MV-4-11 (cell line): ENCODE measurements at regions not wholly inside any gene's neighbourhood (a gene's known extent, or its start where the extent isn't known, plus 50 kb on each side); places are given as distances from the start of the nearest gene placed in this dataset.
"Not testable (repeated sequence)": the region's sequence is repeated elsewhere in the genome, so short reads cannot be mapped to it uniquely, and the experiment has no call there.

ENCODE experiments used
- DNase-seq: peaks from one replicate; lab custom pipeline; 2025; lab: John Stamatoyannopoulos, UW

- no peak for DNase-seq
Measured at GRCh38 chr12:42728287-42728686, 138.7 kb upstream of the PRICKLE1 start.

- DNase-seq: no peak
Measured at GRCh38 chr12:42725809-42726208, 136.3 kb upstream of the PRICKLE1 start.

- DNase-seq: peak; percentile 69
Measured at GRCh38 chr12:42716491-42716891, 126.9 kb upstream of the PRICKLE1 start.

DNA sequence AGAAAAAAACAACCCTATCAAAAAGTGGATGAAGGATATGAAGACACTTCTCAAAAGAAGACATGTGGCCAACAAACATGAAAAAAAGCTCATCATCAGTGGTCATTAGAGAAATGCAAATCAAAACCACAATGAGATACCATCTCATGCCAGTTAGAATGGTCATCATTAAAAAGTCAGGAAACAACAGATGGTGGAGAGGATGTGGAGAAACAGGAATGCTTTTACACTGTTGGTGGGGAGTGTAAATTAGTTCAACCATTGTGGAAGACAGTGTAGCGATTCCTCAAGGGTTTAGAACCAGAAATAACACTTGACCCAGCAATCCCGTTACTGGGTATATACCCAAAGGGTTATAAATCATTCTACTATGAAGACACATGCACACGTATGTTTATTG is 124.0 kb upstream of the PRICKLE1 start:
- DNase-seq: not testable (repeated sequence)

- DNase-seq: not testable (repeated sequence)
Measured at GRCh38 chr12:42708374-42708773, 118.8 kb upstream of the PRICKLE1 start.

- DNase-seq: no peak
Measured at GRCh38 chr12:42707312-42708226, 118.0 kb upstream of the PRICKLE1 start.

GRCh38 chr12:42706321-42706720 is 116.8 kb upstream of the PRICKLE1 start:
- DNase-seq: no peak

- no peak for DNase-seq
Measured at GRCh38 chr12:42705863-42706262, 116.3 kb upstream of the PRICKLE1 start.

- peak; percentile 58 for DNase-seq
Measured at GRCh38 chr12:42704810-42705401, 115.4 kb upstream of the PRICKLE1 start.

GRCh38 chr12:42704340-42704739 is 114.8 kb upstream of the PRICKLE1 start:
- no peak for DNase-seq

DNA sequence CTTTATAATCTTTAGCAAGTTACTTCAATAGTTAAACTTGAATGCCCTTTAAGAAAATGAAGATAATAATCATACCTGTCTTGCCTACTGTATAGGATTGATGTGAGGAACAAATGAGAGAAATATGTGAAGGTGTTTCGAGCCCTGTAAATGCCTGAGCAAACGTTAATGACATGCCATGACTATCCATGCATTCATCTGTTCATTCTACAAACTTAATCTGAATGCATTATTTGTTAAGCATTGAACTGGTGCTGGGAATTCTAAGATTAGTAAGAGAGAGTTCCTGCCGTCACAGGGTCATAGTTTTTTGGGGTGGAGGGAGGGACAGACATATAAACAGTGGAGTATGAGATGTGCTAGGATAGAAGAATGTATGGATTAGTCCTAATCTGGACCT is 111.5 kb upstream of the PRICKLE1 start:
- no peak for DNase-seq

DNA sequence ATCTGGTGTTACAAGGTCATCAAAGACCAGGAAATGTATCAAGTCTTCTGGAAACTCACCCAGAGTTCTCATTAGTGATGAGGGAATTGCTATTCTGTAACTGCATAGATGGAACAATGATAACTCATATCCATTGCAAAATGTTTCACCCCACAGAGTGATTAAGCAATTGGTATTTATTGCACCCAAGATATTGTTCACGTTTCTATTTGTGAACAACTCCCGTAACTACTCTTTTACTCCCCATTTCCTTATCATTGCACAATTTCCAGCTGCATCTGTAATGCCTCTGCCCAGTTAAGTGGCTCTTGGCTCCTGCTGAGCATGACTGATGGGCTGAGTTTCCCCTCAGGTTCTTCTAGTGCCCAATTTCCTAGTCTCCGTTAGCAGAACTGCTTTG is 108.7 kb upstream of the PRICKLE1 start:
- peak; percentile 99 for DNase-seq

DNA sequence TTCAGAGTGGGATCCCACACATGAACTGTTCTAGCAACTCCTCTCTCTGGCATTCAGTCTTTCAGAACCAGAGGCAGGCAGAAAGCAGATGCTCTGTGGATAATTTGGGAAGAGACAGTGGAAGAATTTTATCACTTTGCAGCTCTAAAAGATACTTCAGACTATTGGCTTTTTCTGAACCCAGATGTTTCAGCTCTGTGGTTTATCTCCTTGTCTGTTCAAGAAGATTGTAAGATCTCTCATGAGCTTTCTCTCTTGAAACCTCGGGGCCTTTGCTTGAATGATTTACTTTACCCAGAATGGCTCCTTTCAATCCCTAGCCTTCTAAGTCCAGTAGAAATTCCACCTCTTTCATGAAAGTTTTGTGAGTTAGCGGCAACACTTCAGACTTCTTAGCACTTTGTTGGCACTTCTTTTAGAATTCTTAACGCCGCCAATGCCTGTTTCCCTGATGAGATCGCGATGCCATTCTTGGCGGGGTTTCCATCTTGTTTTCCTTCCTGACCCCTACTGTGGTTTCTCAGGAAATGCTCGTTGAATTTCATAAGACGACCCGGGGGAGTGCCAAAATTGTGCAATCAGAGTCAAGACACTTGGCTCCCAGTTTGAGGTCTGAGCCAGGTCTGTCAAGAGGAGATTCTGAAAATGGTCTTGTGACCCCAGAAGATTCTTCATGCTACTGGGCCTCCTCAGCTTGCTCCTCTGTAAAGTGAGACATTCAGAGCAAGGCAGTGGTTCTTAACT is 107.0 kb upstream of the PRICKLE1 start:
- DNase-seq: peak; percentile 96

DNA sequence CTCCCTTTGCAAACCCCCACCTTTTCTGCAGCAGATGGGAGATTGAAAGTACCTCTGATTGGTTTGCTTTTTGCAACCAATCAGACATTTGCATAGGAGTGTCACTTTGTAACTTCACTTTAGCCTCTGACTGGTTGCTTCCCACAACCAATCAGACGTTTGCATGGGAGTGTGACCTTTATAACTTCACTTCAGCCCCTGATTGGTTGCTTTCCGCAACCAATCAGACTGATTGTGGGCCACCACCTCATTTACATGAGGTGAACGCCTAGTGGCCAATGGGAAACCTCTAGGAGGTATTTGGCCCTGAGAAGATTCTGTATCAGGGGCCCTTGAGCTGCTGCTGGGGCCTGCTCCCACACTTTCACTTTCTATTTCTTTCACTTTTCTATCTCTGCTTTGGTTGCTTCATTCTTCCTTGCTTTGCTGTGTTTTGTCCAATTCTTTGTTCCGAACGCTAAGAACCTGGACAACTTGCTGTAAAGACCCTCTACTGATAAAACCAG is 106.0 kb upstream of the PRICKLE1 start:
- peak; percentile 77 for DNase-seq

DNA sequence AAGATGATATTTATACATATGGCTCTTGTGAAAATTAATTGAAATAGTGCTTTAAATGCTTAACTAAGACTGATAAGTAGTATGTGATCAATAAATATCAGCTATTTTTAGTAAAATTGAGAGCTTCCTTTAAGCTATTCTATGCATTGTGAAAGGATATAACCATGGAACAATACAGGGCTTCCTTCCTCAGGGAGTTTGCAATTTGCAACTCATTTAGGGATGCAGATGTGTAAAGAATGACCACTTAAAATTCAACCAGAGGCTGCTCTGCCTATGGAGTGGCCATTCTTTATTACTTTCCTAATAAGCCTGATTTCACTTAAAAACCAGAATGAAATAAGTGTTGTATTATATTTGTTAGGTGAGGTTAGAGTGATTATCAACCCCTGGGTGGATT is 103.2 kb upstream of the PRICKLE1 start:
- DNase-seq: no peak

- no peak for DNase-seq
Measured at GRCh38 chr12:42691991-42692557, 102.5 kb upstream of the PRICKLE1 start.

DNA sequence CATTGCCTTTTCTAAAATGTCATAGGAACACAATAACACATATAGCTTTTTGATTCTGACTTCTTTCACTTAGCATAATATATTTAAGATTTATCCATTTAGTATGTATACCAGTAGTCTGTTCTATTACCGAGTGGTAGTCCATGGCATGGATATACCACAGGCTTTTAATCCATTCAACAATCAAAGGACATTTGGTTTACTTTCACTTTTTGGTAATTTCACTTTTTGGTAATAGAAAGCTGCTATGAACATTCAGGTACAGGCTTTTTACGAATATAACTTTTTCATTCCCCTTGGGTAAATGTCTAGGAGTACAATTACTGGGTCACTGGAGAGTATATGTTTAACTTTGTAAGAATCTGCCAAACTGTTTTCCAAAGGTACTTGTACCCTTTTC is 100.7 kb upstream of the PRICKLE1 start:
- DNase-seq: no peak

DNA sequence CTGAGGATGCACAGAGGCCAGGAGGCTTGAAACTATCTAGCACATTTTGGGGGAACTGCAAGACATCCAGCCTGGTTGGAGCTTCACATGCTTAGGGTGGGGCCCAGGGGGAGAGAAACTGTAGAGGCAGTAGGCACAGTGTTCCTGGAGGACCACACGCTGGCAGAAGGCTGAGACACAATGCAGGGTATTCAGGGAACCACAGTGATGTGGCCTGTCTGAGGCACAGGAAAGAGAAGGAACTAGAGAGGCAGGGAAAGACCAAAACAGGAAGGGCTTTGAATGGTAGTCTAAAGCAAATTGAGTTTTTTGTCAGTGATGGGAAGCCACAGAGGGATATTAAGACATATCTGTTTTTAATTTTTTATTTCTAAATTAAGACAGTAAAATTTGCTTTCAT is 100.2 kb upstream of the PRICKLE1 start:
- DNase-seq: peak; percentile 62

DNA sequence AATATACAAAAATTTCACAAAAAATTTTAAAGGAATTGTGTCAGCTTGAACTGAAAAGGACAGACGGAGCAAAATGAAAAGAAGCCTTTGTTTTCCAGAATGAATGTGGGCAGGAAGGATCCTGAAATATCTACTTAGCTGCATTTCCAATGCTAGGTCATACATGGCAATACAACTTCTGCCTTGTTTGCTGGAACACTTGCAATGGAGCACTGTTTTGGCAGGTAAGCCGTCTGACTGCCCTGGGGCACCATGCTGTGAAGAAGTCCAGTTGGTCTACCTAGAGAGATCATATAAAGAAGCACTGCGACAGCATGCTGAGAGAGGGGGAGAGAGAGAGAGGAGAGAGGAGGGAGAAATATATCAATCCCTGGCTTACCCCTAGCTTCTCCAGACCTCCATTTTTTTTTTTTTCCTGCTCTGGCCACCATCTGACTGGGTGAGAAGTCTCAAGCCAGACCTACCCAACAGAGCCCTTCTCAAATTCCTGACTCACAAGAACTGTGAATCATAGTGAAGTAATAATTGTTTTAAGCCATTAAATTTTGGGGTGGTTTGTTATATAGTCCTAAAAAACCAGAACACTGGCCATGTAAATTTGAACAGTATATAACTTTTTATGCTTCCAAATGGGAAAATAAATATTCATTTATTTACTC is 97.1 kb upstream of the PRICKLE1 start:
- DNase-seq: no peak

- no peak for DNase-seq
Measured at GRCh38 chr12:42684802-42685071, 95.2 kb upstream of the PRICKLE1 start.

- no peak for DNase-seq
Measured at GRCh38 chr12:42683933-42684801, 94.6 kb upstream of the PRICKLE1 start.
